ENCODE measurements at regions not wholly inside any gene's neighbourhood (a gene's known extent, or its start where the extent isn't known, plus 50 kb on each side); places are given as distances from the start of the nearest gene placed in this dataset.

- peaks cover 4% of the 10 kb centered on the region for H3K9me3 Mint-ChIP-seq
These were observed 354.8 kb downstream of the MEIS1 start for GRCh38 chr2:66789741-66790140.

GRCh38 chr2:66790651-66791181 is 355.8 kb downstream of the MEIS1 start:
- no peak overlapping the region for H3K4me3 Mint-ChIP-seq
- TF ChIP-seq CTCF (IDR thresholded peaks at IDR 0.05): no peak
- peaks cover 4% of the 10 kb centered on the region for H3K9me3 Mint-ChIP-seq
- peak overlapping the region; percentile 8 for H3K27ac Mint-ChIP-seq
- no peaks in the 10 kb centered on the region for H3K36me3 Mint-ChIP-seq (ENCODE audit: low read depth)
- peaks cover 25% of the 10 kb centered on the region for H3K4me1 Mint-ChIP-seq
- peaks cover 12% of the 10 kb centered on the region for H3K27me3 Mint-ChIP-seq (ENCODE audit: low read depth, poor library complexity)
- no peak for DNase-seq

More at GRCh38 chr2:66789741-66790140, 354.8 kb downstream of the MEIS1 start:
- Mint-ChIP-seq H3K4me1 (peaks cover 25% of the 10 kb centered on the region), H3K27me3 (ENCODE audit: low read depth, poor library complexity) (peaks cover 12% of the 10 kb centered on the region), H3K4me3 (no peak overlapping the region), H3K27ac (no peak overlapping the region), H3K36me3 (ENCODE audit: low read depth) (no peaks in the 10 kb centered on the region)
- no peak for DNase-seq
- TF ChIP-seq CTCF (IDR thresholded peaks at IDR 0.05): no peak

- Mint-ChIP-seq H3K9me3 (peaks cover 18% of the 10 kb centered on the region), H3K27ac (peak overlapping the region; percentile 72), H3K4me1 (peaks cover 25% of the 10 kb centered on the region), H3K36me3 (ENCODE audit: low read depth) (peaks cover 15% of the 10 kb centered on the region), H3K27me3 (ENCODE audit: low read depth, poor library complexity) (peaks cover 9% of the 10 kb centered on the region), H3K4me3 (no peak overlapping the region)
- peak; percentile 20 for DNase-seq
- TF ChIP-seq CTCF (IDR thresholded peaks at IDR 0.05): no peak
These were observed 359.1 kb downstream of the MEIS1 start for GRCh38 chr2:66794070-66794469.

- Mint-ChIP-seq H3K9me3 (peaks cover 22% of the 10 kb centered on the region), H3K27ac (peak overlapping the region; percentile 41), H3K36me3 (ENCODE audit: low read depth) (peaks cover 15% of the 10 kb centered on the region), H3K4me3 (no peak overlapping the region), H3K4me1 (peaks cover 25% of the 10 kb centered on the region), H3K27me3 (ENCODE audit: low read depth, poor library complexity) (peaks cover 9% of the 10 kb centered on the region)
- no peak for TF ChIP-seq CTCF (IDR thresholded peaks at IDR 0.05)
- DNase-seq: no peak
These were observed 359.6 kb downstream of the MEIS1 start for GRCh38 chr2:66794551-66794950.

- no peak for DNase-seq
- Mint-ChIP-seq H3K27ac (no peak overlapping the region), H3K4me3 (no peak overlapping the region), H3K36me3 (ENCODE audit: low read depth) (peaks cover 10% of the 10 kb centered on the region), H3K4me1 (peaks cover 26% of the 10 kb centered on the region), H3K27me3 (ENCODE audit: low read depth, poor library complexity) (peaks cover 3% of the 10 kb centered on the region), H3K9me3 (peaks cover 18% of the 10 kb centered on the region)
- TF ChIP-seq CTCF (IDR thresholded peaks at IDR 0.05): no peak
These were observed 368.0 kb downstream of the MEIS1 start for GRCh38 chr2:66802877-66803276.

- TF ChIP-seq CTCF (IDR thresholded peaks at IDR 0.05): no peak
- Mint-ChIP-seq H3K4me1 (peaks cover 26% of the 10 kb centered on the region), H3K36me3 (ENCODE audit: low read depth) (peaks cover 2% of the 10 kb centered on the region), H3K27me3 (ENCODE audit: low read depth, poor library complexity) (peaks cover 3% of the 10 kb centered on the region), H3K9me3 (peaks cover 10% of the 10 kb centered on the region), H3K27ac (no peak overlapping the region), H3K4me3 (no peak overlapping the region)
- no peak for DNase-seq
These were observed 368.8 kb downstream of the MEIS1 start for GRCh38 chr2:66803726-66804125.

Data from nephron progenitor cell (in vitro differentiated cells).